ENCODE measurements at regions not wholly inside any gene's neighbourhood (a gene's known extent, or its start where the extent isn't known, plus 50 kb on each side); places are given as distances from the start of the nearest gene placed in this dataset.

GRCh38 chr5:165757791-165758190 is 2252.4 kb downstream of the MAT2B start:
- TF ChIP-seq NFE2L1 (CRISPR knock-in tag; IDR thresholded peaks at IDR 0.05): no peak
- no peak for TF ChIP-seq E2F4 (CRISPR knock-in tag; IDR thresholded peaks at IDR 0.05; ENCODE audit: borderline replicate concordance, low read depth)
- TF ChIP-seq CTCF (IDR thresholded peaks at IDR 0.05): no peak
- TF ChIP-seq RORB (CRISPR knock-in tag; IDR thresholded peaks at IDR 0.05): no peak
- TF ChIP-seq CREB1 (CRISPR knock-in tag; IDR thresholded peaks at IDR 0.05): no peak
- TF ChIP-seq NFYB (CRISPR knock-in tag; conservative IDR thresholded peaks at IDR 0.05; ENCODE audit: low read depth): no peak
- no peak for TF ChIP-seq AFF4 (CRISPR knock-in tag; IDR thresholded peaks at IDR 0.05; ENCODE audit: borderline replicate concordance)
- no peak for TF ChIP-seq NR2C2 (CRISPR knock-in tag; IDR thresholded peaks at IDR 0.05)
- TF ChIP-seq TCF7 (CRISPR knock-in tag; IDR thresholded peaks at IDR 0.05; ENCODE audit: low read depth): no peak
